ENCODE measurements at regions not wholly inside any gene's neighbourhood (a gene's known extent, or its start where the extent isn't known, plus 50 kb on each side); places are given as distances from the start of the nearest gene placed in this dataset.

GRCh38 chr2:144941743-144942488 lies 422.0 kb upstream of the ZEB2 start:
- no peak overlapping the region for H3K4me3 ChIP-seq (ENCODE audit: control insufficient read depth, low read depth, low read length)
- no peak for TF ChIP-seq CTCF (IDR thresholded peaks at IDR 0.05; ENCODE audit: control insufficient read depth, insufficient read depth, low read depth, low read length, missing control alignments)
- DNase-seq (ENCODE audit: low read depth) = no peak

- no peak for DNase-seq (ENCODE audit: low read depth)
- no peak for TF ChIP-seq CTCF (IDR thresholded peaks at IDR 0.05; ENCODE audit: control insufficient read depth, insufficient read depth, low read depth, low read length, missing control alignments)
- H3K4me3 ChIP-seq (ENCODE audit: control insufficient read depth, low read depth, low read length) = no peak overlapping the region
These were observed 419.7 kb upstream of the ZEB2 start for GRCh38 chr2:144939590-144939989.

- no peak for TF ChIP-seq CTCF (IDR thresholded peaks at IDR 0.05; ENCODE audit: control insufficient read depth, insufficient read depth, low read depth, low read length, missing control alignments)
- no peak overlapping the region for H3K4me3 ChIP-seq (ENCODE audit: control insufficient read depth, low read depth, low read length)
- peak; percentile 44 for DNase-seq (ENCODE audit: low read depth)
These were observed 418.2 kb upstream of the ZEB2 start for GRCh38 chr2:144937910-144938709.

GRCh38 chr2:144937066-144937465 lies 417.1 kb upstream of the ZEB2 start:
- no peak for DNase-seq (ENCODE audit: low read depth)
- no peak overlapping the region for H3K4me3 ChIP-seq (ENCODE audit: control insufficient read depth, low read depth, low read length)
- TF ChIP-seq CTCF (IDR thresholded peaks at IDR 0.05; ENCODE audit: control insufficient read depth, insufficient read depth, low read depth, low read length, missing control alignments) = no peak

GRCh38 chr2:144936442-144936841 lies 416.5 kb upstream of the ZEB2 start:
- no peak for DNase-seq (ENCODE audit: low read depth)
- no peak overlapping the region for H3K4me3 ChIP-seq (ENCODE audit: control insufficient read depth, low read depth, low read length)
- TF ChIP-seq CTCF (IDR thresholded peaks at IDR 0.05; ENCODE audit: control insufficient read depth, insufficient read depth, low read depth, low read length, missing control alignments) = no peak

- no peak for TF ChIP-seq CTCF (IDR thresholded peaks at IDR 0.05; ENCODE audit: control insufficient read depth, insufficient read depth, low read depth, low read length, missing control alignments)
- H3K4me3 ChIP-seq (ENCODE audit: control insufficient read depth, low read depth, low read length) = no peak overlapping the region
- DNase-seq (ENCODE audit: low read depth) = no peak
These were observed 415.8 kb upstream of the ZEB2 start for GRCh38 chr2:144935736-144936135.
